Thyroid gland (tissue), 4 donors: ENCODE measurements at regions not wholly inside any gene's neighbourhood (a gene's known extent, or its start where the extent isn't known, plus 50 kb on each side); places are given as distances from the start of the nearest gene placed in this dataset.

ENCODE experiments used
- CTCF ChIP-seq, 6 experiments: fragments of 200-600 bp in 3 of 6; fragments of 450-650 bp in 3 of 6; sonication (generic) in 3 of 6; IDR thresholded peaks; one replicate each; pipeline ENCODE4 v1.5.1; 2016 to 2019; ENCODE audit warnings: antibody characterized with exemption in 6 of 6, mild to moderate bottlenecking in 2 of 6, inconsistent platforms in 1 of 6, moderate library complexity in 1 of 6
- POLR2A ChIP-seq, 2 donors: fragments of 450-650 bp; IDR thresholded peaks; one replicate each; pipeline ENCODE4 v1.6.1; 2017; ENCODE audit warnings: antibody characterized with exemption in 2 of 2, mild to moderate bottlenecking in 2 of 2, moderate library complexity in 1 of 2

- TF ChIP-seq CTCF (IDR thresholded peaks at IDR 0.05) (peak in 1 of 6 experiments; percentile 18), POLR2A (IDR thresholded peaks at IDR 0.05) (peak in 1 of 2 donors; percentile 82)
Observed at GRCh38 chrX:73943693-73944562, 91.4 kb upstream of the XIST start.
